HG03135 (cell line): ENCODE measurements at regions not wholly inside any gene's neighbourhood (a gene's known extent, or its start where the extent isn't known, plus 50 kb on each side); places are given as distances from the start of the nearest gene placed in this dataset.

Source experiments
- ATAC-seq: cut with Tn5 transposase; IDR thresholded peaks from one replicate; pipeline ENCODE4 v1.9.1; 2021; ENCODE audit warnings: mild to moderate bottlenecking, moderate library complexity; ENCODE audit not compliant: unreplicated experiment

- no peak for ATAC-seq
Observed at GRCh38 chr6:94389218-94389617, 969.9 kb upstream of the EPHA7 start.

DNA sequence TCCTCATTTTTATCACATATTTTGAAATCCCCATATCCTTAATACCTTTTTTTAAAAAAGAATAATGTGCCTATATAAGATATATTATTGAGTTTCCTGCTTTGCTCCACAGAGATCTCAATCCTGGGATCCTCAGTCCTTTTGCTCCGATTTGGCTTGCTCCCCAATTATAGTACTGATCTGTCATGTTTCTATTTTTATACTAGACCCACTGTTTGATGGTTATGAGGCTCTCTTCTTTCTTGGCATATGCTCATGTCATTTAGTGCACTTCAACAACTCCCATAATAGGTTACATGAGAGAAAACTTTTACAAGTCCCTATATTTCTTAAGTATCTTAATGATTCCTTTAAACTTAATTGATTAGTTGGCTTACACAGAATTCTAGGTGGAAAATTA is 958.5 kb upstream of the EPHA7 start:
- ATAC-seq = no peak

GRCh38 chr6:94376876-94377275 is 957.5 kb upstream of the EPHA7 start:
- ATAC-seq = no peak

- no peak for ATAC-seq
Observed at GRCh38 chr6:94372229-94372628, 952.9 kb upstream of the EPHA7 start.

GRCh38 chr6:94367316-94367715 is 948.0 kb upstream of the EPHA7 start:
- no peak for ATAC-seq

GRCh38 chr6:94362061-94362864 is 942.9 kb upstream of the EPHA7 start:
- no peak for ATAC-seq

DNA sequence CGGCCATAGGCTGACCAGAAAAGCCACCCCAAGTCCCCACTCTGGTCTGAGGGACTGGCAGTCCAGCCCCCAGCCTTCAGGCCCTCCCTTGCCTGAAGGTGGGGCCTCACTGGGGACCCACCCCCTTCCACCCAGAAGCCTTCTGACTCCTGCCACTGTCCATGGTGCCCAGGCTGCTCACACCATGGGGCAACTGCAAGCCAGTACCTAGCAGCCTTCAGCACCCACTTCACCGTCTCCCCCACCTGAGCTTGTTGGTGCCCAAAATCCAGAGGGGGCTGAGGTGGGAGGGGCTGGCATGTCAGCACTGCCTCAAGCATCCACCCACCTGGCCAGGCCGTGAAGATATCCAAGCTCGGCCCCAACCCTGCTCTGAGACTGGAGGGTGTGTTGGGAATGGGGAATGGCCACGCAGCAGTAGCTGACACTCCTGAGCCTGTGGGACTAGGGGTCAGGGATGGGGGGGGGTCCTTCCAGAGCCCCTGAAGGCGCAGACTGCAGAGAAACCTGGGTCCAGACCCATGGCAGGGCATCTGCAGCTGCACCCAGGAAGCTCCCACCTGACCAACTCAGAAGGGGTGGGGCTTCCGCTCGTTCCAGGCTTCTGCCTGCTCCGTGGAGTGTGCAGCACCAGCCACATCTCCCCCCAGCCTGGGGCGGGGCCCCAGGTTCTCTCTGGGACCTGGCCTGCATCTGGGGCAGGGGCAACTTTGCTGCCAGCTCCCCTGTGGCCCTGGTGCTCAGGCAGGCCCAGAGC is 942.1 kb upstream of the EPHA7 start:
- ATAC-seq = no peak

- ATAC-seq = no peak
Observed at GRCh38 chr6:94357381-94357980, 938.1 kb upstream of the EPHA7 start.

DNA sequence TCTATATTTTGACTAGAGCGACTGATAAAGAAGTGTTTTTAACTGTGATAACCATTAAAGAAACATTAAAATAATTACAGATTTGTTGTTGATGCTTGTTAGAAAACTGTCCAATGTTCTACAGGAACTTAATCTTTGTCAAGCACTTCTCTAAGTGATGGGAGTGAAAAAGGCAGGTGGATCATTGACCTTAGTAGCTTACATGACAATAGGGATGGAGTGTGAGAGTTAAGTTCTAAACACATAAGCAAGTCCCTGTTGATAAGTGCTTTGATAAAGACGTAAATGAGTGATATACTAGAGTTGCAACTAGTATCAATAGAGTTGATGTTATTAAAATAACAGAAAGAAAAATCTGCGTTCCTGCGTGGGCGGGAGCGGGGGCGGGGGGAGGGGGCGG is 931.5 kb upstream of the EPHA7 start:
- no peak for ATAC-seq

- ATAC-seq = no peak
Observed at GRCh38 chr6:94349227-94349626, 929.9 kb upstream of the EPHA7 start.

DNA sequence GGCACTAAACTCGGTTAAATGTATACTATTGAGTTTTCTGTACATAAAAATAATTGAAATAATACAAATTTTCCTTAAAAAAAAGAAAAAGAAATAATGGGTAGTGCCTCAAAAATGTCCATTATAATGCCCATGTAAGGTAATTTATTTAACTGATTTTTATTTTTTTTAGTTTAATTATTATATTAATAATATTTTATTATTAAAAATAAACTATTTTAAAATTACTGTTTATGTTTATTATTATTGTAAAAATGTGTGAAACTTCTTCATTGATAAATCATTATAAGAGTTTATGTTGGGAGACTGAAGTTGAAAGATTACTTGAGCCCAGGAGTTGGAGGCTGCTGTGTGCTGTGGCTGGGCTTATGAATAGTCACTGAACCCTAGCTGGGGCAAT is 925.5 kb upstream of the EPHA7 start:
- no peak for ATAC-seq

- ATAC-seq = no peak
Observed at GRCh38 chr6:94341173-94341572, 921.8 kb upstream of the EPHA7 start.

GRCh38 chr6:94323853-94324252 is 904.5 kb upstream of the EPHA7 start:
- no peak for ATAC-seq

DNA sequence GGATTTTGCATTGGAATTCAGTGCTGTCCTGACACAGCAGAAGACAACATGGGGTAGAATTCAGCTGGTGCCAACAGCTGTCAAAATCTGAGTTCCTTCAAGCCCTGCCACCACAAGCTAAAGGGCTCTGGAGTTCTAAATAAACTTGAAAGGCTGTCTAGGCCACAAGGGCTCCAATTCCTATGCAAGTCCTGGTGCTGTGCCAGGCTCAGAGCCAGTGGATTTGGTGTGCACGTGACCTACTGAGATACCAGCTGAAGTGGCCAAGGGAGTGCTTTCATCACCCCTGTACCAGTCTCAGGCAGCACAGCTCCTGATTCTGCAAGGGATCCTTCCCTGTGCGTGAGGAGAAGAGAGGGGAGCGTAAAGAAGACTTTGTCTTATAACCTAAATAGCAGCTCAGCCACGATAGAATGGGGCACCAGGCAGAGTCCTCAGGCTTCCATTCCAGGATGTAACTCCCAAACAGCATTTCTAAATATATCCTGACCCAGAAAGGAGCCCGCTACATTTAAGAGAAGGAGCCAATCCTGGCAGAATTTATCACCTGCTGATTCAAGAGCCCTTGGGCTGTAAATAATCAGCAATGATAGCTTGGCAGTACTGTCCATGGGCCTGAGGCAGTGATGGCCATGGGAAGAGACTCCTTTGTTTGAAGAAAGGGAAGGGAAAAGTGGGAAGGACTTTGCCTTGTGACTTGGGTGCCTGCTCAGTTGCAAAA is 881.2 kb upstream of the EPHA7 start:
- no peak for ATAC-seq

GRCh38 chr6:94289131-94289530 is 869.8 kb upstream of the EPHA7 start:
- ATAC-seq = no peak

DNA sequence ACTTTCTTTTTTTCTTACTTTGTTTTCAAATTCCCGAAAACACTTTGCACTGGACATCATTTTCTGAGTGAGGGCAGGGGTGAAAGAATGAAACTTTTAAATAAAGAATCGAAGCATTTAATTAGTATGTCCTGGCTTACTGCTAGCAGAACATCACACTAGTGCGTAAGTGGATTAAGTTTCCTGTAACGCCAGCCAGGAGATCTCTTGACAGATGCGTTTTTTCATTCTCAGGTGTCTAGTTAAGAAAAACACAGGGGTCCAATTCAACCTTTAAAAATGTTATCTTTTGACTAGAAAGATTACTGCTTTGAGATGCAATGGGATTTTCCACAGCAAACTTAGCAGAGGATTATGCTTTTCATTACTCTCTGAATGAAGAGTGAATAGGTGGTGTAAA is 858.8 kb upstream of the EPHA7 start:
- ATAC-seq = no peak

DNA sequence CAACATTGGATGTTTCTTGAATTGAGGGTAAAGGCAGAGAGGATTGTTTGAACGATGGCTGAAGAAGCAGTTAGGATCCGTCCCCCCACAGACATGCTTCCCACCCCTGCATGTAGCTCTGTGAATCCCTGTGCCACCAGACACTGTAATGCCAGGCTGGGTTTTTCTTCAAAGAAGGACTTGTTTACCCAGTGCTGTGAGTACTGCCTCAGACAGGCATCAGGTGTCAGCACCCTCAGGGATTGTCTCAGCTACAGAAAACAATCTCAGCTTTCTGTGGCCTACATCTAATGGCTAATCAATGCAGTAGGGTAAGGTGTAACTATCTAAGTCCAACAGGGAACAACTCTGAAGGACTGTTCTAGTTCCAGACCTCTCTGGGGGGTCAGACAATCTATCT is 853.0 kb upstream of the EPHA7 start:
- ATAC-seq = no peak

GRCh38 chr6:94270091-94270948 is 851.0 kb upstream of the EPHA7 start:
- ATAC-seq = no peak

- ATAC-seq = no peak
Observed at GRCh38 chr6:94269256-94269655, 849.9 kb upstream of the EPHA7 start.

- no peak for ATAC-seq
Observed at GRCh38 chr6:94260765-94261164, 841.4 kb upstream of the EPHA7 start.
